OCI-LY7 (cell line): ENCODE measurements at regions not wholly inside any gene's neighbourhood (a gene's known extent, or its start where the extent isn't known, plus 50 kb on each side); places are given as distances from the start of the nearest gene placed in this dataset.

ENCODE experiments used
- BruUV-seq: library from RNA; stranded (reverse); fragments of 400-500 nt; replicated peaks from 2 replicates; lab custom pipeline; 2021; lab: Mats Ljungman, UMichigan
- CTCF ChIA-PET: fragments of 300-600 bp; sonication (Branson Sonifier 250); formaldehyde crosslinking; loops from one replicate; lab custom pipeline; 2022; ENCODE audit warnings: antibody characterized with exemption; ENCODE audit not compliant: unreplicated experiment; lab: Charles Lee
- POLR2A ChIA-PET: fragments of 300-600 bp; sonication (Branson Sonifier 250); formaldehyde crosslinking; loops from one replicate; lab custom pipeline; 2022; ENCODE audit warnings: antibody characterized with exemption; lab: Charles Lee
- DNase-seq: peaks from one replicate; pipeline ENCODE4 v3.0.0-alpha.2; 2015; ENCODE audit warnings: low spot score
- H2AFZ ChIP-seq: fragments of 200-600 bp; sonication (generic), shearing (Covaris generic); 2 replicates; pipeline ENCODE4 v1.6.1; 2014; ENCODE audit warnings: mild to moderate bottlenecking, antibody characterized with exemption, low read length, moderate library complexity
- H3K27ac ChIP-seq: fragments of 200-600 bp; sonication (generic); 2 replicates; pipeline ENCODE4 v1.5.1; 2014; ENCODE audit warnings: mixed run types, low read depth, mild to moderate bottlenecking, moderate library complexity, low read length, inconsistent platforms; ENCODE audit not compliant: poor library complexity, severe bottlenecking
- H3K36me3 ChIP-seq: fragments of 200-600 bp; sonication (generic); 2 replicates; pipeline ENCODE4 v1.6.1; 2014; ENCODE audit warnings: mild to moderate bottlenecking, antibody characterized with exemption, low read length, moderate library complexity, mixed read lengths; ENCODE audit not compliant: insufficient read depth
- H3K4me1 ChIP-seq: fragments of 200-600 bp; sonication (generic); 2 replicates; pipeline ENCODE4 v1.5.1; 2014; ENCODE audit warnings: mild to moderate bottlenecking, low read length; ENCODE audit not compliant: insufficient read depth, poor library complexity, severe bottlenecking
- H3K4me2 ChIP-seq: fragments of 200-600 bp; sonication (generic); 2 replicates; pipeline ENCODE4 v1.6.1; 2014; ENCODE audit warnings: mild to moderate bottlenecking, low read length
- H3K4me3 ChIP-seq: fragments of 200-600 bp; sonication (generic); 2 replicates; pipeline ENCODE4 v1.5.1; 2014; ENCODE audit warnings: mild to moderate bottlenecking, low read depth, low read length; ENCODE audit not compliant: poor library complexity, severe bottlenecking
- H3K79me2 ChIP-seq: fragments of 200-600 bp; sonication (generic); 2 replicates; pipeline ENCODE4 v1.6.1; 2016; ENCODE audit warnings: low read depth, mild to moderate bottlenecking, low read length, moderate library complexity, mixed read lengths; ENCODE audit not compliant: insufficient read depth
- H3K9me2 ChIP-seq: fragments of 200-600 bp; sonication (generic); 2 replicates; pipeline ENCODE4 v1.6.1; 2016; ENCODE audit warnings: mild to moderate bottlenecking, low read length, mixed read lengths; ENCODE audit not compliant: insufficient read depth
- H3K9me3 ChIP-seq: fragments of 200-600 bp; sonication (generic); 2 replicates; pipeline ENCODE4 v1.6.1; 2014; ENCODE audit warnings: mild to moderate bottlenecking, mixed run types, low read length, mixed read lengths
- H4K20me1 ChIP-seq: fragments of 200-600 bp; sonication (generic); 2 replicates; pipeline ENCODE4 v1.6.1; 2014; ENCODE audit warnings: mild to moderate bottlenecking, antibody characterized with exemption, low read length, moderate library complexity, mixed read lengths; ENCODE audit not compliant: insufficient read depth
- EZH2phosphoT487 ChIP-seq: fragments of 200-600 bp; sonication (generic); IDR thresholded peaks from 2 replicates; pipeline ENCODE4 v1.6.1; 2018; ENCODE audit warnings: low read depth, borderline replicate concordance, mild to moderate bottlenecking, mixed run types, antibody characterized with exemption, low read length, moderate library complexity, mixed read lengths
- intact Hi-C: fragments of 100-400 bp; cut with micrococcal nuclease; formaldehyde crosslinking; loops from one replicate; pipeline ENCODE4 v1.10.0; 2022; ENCODE audit not compliant: unreplicated experiment
- TF ChIP-seq, protein P1 (sequence below): fragments of 200-600 bp; sonication (generic); conservative IDR thresholded peaks from 2 replicates; pipeline ENCODE4 v1.5.1; 2014; ENCODE audit warnings: mild to moderate bottlenecking, antibody characterized with exemption, low read length, moderate library complexity, mixed read lengths

DNA sequence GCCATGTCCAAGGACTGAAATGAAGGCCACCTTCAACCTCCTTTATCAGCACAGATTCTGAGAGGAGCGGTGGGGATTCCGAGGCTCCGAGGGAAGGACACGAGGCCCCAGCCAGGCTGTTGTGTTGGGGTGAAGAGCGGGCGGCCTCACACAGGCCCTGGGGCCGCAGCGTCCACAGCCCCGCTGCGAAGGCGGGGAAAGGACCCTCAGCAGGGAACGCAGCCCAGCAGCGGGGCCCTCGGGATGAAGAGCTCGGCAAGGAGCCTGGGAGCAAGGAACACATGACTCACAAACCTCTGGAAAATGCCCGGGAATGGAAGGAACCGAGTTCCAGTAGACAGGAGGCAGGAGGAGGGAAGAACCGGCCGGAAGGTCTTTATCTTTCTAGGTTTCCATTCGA, 227.2 kb downstream of the BRD1 start:
- Histone ChIP-seq H4K20me1 (no peaks in the 10 kb centered on the region), H3K4me3 (no peak overlapping the region), H3K9me2 (no peaks in the 10 kb centered on the region), H3K79me2 (no peaks in the 10 kb centered on the region), H3K36me3 (peaks cover 19% of the 10 kb centered on the region), H3K4me1 (no peaks in the 10 kb centered on the region), H3K9me3 (peaks cover 6% of the 10 kb centered on the region; the same call in 1 of the 2 replicates), H2AFZ (no peak overlapping the region), H3K27ac (no peak overlapping the region), H3K4me2 (no peak overlapping the region)
- intact Hi-C loops = no loop called here
- ChIA-PET CTCF (no interaction called here), POLR2A (no interaction called here)
- TF ChIP-seq, protein P1, sequence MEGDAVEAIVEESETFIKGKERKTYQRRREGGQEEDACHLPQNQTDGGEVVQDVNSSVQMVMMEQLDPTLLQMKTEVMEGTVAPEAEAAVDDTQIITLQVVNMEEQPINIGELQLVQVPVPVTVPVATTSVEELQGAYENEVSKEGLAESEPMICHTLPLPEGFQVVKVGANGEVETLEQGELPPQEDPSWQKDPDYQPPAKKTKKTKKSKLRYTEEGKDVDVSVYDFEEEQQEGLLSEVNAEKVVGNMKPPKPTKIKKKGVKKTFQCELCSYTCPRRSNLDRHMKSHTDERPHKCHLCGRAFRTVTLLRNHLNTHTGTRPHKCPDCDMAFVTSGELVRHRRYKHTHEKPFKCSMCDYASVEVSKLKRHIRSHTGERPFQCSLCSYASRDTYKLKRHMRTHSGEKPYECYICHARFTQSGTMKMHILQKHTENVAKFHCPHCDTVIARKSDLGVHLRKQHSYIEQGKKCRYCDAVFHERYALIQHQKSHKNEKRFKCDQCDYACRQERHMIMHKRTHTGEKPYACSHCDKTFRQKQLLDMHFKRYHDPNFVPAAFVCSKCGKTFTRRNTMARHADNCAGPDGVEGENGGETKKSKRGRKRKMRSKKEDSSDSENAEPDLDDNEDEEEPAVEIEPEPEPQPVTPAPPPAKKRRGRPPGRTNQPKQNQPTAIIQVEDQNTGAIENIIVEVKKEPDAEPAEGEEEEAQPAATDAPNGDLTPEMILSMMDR = no peak
- no peak for TF ChIP-seq EZH2phosphoT487
- no peak for DNase-seq
- BruUV-seq = no TSS peak

DNA sequence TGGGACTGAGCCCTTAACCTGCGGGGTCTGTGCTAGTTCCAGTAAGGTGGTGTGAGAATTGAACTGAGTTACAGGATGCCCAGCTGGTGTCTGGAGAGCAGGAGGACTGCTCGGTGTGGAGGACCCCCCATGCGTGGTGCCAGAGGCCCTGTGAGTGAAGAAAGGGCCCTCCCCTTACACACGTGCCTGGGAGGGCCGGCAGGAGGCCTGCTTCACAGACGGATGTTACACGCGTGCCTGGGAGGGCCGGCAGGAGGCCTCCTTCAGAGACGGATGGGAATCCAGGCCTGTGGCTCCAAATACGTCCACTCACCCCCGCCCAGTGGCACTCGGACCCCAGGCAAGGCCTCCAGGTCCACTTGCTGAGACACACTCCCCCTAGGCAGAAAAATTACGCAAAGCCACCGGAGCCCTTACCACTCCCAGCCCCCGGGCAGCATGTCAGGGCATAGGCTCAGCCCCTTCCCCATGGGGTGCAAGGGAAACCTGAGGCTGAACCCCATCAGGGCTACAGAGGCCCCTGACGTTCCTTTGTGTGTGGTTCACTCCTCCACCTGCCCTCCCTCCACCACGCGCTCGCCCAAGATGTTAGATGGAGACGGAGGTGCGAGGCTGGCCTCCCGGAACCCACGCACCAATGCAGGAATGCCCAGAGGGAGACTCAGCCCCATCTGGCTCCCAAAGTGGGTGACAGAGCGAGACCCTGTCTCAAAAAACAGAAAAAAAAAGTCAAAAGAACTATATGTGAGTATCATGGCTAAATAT, 227.8 kb downstream of the BRD1 start:
- no peak overlapping the region for H3K27ac ChIP-seq
- intact Hi-C loops = no loop called here
- no peaks in the 10 kb centered on the region for H3K79me2 ChIP-seq
- peaks cover 25% of the 10 kb centered on the region for H3K36me3 ChIP-seq
- H2AFZ ChIP-seq = no peak overlapping the region
- POLR2A ChIA-PET = no interaction called here
- no peak overlapping the region for H3K4me2 ChIP-seq
- H3K9me2 ChIP-seq = no peaks in the 10 kb centered on the region
- no peaks in the 10 kb centered on the region for H4K20me1 ChIP-seq
- no peak for DNase-seq
- BruUV-seq = no TSS peak
- H3K4me1 ChIP-seq = no peaks in the 10 kb centered on the region
- no peak for TF ChIP-seq EZH2phosphoT487
- TF ChIP-seq, protein P1 = no peak
- CTCF ChIA-PET = no interaction called here
- H3K9me3 ChIP-seq = peaks cover 6% of the 10 kb centered on the region; the same call in 1 of the 2 replicates
- no peak overlapping the region for H3K4me3 ChIP-seq

DNA sequence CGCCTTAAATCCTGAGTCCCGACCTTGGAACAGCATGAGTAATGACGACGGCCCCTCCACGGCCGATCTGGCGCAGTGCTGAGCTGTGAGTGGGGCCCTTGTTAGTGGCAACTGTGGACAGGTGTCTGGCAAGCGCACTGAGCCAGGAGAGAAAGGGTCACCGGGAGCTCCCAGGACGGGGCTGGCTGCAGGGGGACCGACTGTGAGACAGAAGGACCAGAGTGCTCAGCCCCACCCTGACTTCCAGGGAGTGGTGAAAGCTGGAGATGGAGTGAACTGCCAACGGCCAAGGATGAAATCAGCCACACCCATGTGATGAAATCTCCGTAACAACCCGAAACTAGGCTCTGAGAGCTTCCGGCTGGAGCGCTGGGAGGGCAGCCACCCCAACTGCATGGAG, 228.6 kb downstream of the BRD1 start:
- no peak overlapping the region for H2AFZ ChIP-seq
- peaks cover 25% of the 10 kb centered on the region for H3K36me3 ChIP-seq
- POLR2A ChIA-PET = no interaction called here
- H4K20me1 ChIP-seq = no peaks in the 10 kb centered on the region
- no peak for DNase-seq
- no peaks in the 10 kb centered on the region; the same call in 1 of the 2 replicates for H3K9me3 ChIP-seq
- H3K4me1 ChIP-seq = no peaks in the 10 kb centered on the region
- H3K79me2 ChIP-seq = no peaks in the 10 kb centered on the region
- H3K9me2 ChIP-seq = no peaks in the 10 kb centered on the region
- no TSS peak for BruUV-seq
- intact Hi-C loops = no loop called here
- H3K4me3 ChIP-seq = no peak overlapping the region
- no peak overlapping the region for H3K27ac ChIP-seq
- H3K4me2 ChIP-seq = no peak overlapping the region
- no peak for TF ChIP-seq EZH2phosphoT487
- TF ChIP-seq, protein P1 = no peak
- CTCF ChIA-PET = no interaction called here
